Fibroblast of peridontal ligament (primary cell): ENCODE measurements at regions not wholly inside any gene's neighbourhood (a gene's known extent, or its start where the extent isn't known, plus 50 kb on each side); places are given as distances from the start of the nearest gene placed in this dataset.
A peak's percentile ranks its signal among the peaks of the same experiment; 100 is the strongest.
"Not testable (repeated sequence)": the region's sequence is repeated elsewhere in the genome, so short reads cannot be mapped to it uniquely, and the experiment has no call there.

ENCODE experiments used
- DNase-seq: peaks from one replicate; pipeline ENCODE4 v3.0.0-alpha.2; 2010; ENCODE audit errors: extremely low read depth

DNA sequence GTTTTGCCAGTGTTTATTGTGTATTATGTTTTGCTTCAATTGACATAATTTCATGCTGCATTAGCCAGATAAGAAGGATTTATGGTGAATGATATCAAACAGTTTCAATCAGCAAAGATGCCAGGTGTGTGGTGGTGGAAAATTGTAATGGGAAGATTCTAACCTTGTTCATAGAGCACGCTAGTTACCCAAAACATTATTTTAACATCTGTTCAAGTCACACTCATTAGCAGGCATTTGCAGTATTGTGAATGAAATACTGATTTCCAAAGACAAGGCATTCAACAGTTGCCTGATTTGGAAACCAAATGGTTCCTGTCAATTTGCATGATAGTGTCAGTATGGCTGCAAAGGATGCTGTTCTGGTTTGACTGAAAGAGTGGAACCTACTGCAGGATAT is 129.7 kb downstream of the EPC1 start:
- no peak for DNase-seq

- DNase-seq, result not testable (repeated sequence)
Measured at GRCh38 chr10:32213838-32214237, 133.1 kb downstream of the EPC1 start.

DNA sequence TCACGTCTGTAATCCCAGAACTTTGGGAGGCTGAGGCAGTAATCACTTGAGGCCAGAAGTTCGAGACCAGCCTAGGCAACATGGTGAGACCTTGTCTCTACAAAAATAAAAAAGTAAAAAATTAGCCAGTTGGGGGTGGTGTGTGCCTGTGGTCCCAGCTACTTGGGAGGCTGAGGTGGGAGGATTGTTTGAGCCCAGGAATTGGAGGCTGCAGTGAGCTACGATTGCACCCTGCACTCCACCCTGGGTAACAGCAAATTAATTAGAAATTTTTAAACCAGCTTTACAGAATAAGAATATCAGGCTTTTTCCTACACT is 136.0 kb downstream of the EPC1 start:
- no peak for DNase-seq

- DNase-seq, result peak; percentile 76
Measured at GRCh38 chr10:32210306-32211045, 136.5 kb downstream of the EPC1 start.

- DNase-seq, result not testable (repeated sequence)
Measured at GRCh38 chr10:32208005-32208404, 139.0 kb downstream of the EPC1 start.

GRCh38 chr10:32207544-32207943 is 139.4 kb downstream of the EPC1 start:
- peak; percentile 44 for DNase-seq

DNA sequence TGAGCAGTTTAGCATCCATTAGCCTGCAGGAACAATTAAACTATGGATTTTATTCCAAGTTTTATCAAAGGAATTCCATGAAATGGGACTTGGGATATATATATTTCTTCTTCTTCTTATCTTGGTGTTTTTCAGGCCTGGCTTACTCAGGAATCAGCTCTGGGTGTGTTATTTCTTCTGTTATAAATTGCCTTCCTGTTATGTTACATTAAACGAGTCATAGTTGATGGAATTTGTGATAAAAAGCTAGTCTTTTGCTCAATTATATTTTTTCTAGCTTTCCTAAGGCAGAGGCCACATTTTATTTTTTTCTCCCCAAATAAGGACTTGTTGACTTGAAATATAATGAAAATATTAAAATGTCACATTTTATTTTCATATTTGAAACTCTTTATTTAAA is 141.3 kb downstream of the EPC1 start:
- DNase-seq, result no peak

DNA sequence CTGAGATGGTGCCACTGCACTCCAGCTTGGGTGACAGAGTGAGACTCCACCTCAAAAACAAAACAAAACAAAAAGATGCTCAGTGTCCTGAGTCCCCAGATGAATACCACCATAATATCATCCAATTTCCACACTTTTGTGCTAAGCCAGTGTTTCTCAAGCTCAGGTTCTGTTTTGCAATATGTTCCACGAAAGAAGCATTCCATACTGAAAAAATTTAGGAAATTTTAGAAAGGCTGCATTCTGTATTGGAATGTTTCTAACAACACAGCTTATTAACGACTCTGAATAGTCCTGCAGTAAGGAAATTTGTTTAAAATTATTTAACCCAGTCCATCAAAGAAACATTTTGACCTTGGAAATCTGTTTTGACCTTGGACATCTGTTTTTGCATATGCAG is 142.4 kb downstream of the EPC1 start:
- DNase-seq, result no peak

DNA sequence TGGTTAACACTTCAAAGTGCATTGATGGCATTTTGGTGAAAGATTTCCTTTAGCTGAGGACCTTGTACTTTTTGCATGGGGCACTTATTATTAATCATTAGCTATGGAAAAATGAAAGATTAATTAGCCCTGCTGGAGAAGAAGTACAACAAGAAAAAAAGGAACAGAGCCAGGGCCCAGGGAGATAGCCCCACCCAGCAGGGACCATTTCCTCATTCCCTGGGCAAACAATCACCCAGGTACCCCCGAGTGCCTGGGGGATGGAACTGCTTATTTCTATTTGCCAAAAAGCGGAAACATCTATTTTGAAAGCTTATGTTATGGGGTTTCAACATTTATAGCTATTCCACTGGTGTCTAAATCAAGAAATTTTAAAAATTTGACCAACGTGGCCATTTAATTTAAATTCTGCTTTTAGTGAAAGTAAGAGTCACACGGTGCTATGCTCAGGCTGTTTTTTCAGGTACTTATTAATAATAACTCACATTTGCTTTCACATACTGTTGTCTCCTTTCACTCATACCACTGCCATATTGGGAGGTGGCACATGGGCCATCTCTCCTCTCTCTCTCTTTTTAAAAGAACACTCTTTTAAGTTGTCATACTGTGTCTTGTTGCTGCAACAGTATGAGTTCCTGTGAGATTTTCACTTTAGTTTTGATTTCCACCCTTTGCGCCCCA is 143.6 kb upstream of the KIF5B start:
- DNase-seq, result no peak

- DNase-seq, result no peak
Measured at GRCh38 chr10:32197423-32197822, 141.2 kb upstream of the KIF5B start.

- DNase-seq, result peak; percentile 71
Measured at GRCh38 chr10:32190890-32191491, 134.8 kb upstream of the KIF5B start.

- peak; percentile 61 for DNase-seq
Measured at GRCh38 chr10:32189400-32190084, 133.3 kb upstream of the KIF5B start.

DNA sequence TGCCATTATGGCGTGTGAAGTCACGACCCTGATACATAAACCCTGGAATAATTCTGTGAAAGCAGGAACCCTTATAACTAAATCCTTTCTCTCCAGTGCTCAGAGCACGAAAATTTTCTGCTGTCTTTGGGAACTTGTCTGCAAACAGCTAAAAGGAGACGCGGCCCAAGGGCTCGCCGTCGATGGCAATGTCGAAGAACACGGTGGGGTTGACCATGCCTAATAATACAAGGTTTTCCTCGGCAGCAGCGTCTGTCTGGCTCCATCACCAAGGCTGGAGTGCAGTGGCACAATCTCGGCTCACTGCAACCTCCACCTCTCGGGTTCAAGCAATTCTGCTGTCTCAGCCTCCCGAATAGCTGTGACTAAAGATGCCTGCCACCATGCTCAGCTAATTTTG is 132.4 kb upstream of the KIF5B start:
- not testable (repeated sequence) for DNase-seq

- DNase-seq, result no peak
Measured at GRCh38 chr10:32187686-32188085, 131.5 kb upstream of the KIF5B start.

DNA sequence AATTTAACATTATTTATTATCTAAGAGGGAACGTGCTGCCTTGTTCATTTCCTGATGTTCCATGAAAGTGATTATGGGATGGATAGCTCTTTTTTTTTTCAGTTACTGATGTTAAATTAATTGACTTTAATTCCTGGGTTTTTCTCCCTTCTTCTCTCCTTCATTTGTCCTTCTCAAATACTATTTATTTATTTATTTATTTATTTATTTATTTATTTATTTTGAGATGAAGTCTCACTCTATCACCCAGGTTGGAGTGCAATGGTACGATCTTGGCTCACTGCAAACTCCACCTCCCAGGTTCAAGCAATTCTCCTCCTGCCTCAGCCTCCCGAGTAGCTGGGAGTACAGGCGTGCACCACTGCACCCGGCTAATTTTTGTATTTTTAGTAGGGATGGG is 127.4 kb upstream of the KIF5B start:
- not testable (repeated sequence) for DNase-seq

- no peak for DNase-seq
Measured at GRCh38 chr10:32182476-32182875, 126.3 kb upstream of the KIF5B start.

- DNase-seq, result peak; percentile 27
Measured at GRCh38 chr10:32180390-32181280, 124.4 kb upstream of the KIF5B start.

- DNase-seq, result no peak
Measured at GRCh38 chr10:32179836-32180235, 123.6 kb upstream of the KIF5B start.

DNA sequence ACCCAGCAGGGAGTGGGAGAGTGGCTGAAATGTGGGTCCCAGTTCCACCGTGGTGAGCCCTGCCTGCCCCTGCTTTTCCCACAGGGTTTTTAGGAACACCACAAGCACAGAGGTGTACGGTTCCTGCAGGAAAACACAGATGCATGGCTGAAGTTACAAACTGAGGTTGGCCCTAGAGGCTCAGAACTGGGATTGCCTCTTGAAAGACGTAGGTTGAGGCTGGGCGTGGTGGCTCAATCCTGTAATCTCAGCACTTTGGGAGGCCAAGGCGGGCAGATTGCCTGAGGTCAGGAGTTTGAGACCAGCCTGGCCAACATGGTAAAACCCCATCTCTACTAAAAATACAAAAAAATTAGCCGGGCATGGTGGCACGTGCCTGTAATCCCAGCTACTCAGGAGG is 121.4 kb upstream of the KIF5B start:
- not testable (repeated sequence) for DNase-seq

DNA sequence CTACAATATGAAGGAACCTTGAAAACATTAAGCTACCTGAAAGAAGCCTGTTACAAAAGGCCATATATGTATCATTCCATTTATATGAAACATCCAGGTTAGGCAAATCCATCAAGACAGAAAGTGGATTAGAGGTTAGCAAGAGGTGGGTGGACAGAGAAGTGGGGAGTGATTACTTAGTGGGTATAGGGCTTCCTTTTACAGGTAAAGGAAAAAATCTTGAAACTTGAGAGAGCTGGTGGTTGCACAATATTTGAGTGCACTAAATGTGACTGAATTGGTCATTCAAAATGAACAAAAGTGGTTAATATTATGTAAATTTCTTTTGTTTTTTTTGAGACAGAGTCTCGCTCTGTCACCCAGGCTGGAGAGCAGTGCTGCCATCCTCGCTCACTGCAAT is 119.4 kb upstream of the KIF5B start:
- DNase-seq, result no peak

DNA sequence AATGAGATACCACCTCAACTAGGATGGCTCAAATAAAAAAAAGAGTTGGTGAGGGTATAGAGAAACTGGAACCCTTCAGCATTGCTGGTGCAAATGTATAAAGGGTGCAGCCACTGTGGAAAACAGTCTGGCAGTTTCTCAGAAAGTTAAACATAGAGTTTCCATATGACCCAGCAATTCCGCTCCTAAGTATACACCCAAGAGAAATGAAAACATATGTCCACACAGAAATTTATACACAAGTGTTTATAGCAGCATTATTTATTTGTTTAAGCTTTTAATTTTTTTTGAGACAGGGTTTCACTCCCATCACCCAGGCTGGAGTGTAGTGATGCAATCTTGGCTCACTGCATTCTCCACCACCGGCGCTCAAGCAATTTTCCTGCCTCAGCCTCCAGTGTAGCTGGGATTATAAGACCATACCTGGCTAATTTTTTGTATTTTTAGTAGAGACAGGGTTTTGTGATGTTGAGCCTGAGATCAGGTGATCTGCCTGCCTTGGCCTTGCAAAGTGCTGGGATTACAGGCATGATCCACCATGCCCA is 118.2 kb upstream of the KIF5B start:
- no peak for DNase-seq
